Activated effector memory CD4-positive, alpha-beta T cell treated with Interleukin-2 at 50 U/mL for 16 hours (primary cell): ENCODE measurements at regions not wholly inside any gene's neighbourhood (a gene's known extent, or its start where the extent isn't known, plus 50 kb on each side); places are given as distances from the start of the nearest gene placed in this dataset.

Source experiments
- DNase-seq: peaks from one replicate; pipeline ENCODE4 v3.0.0-alpha.2; 2020

DNA sequence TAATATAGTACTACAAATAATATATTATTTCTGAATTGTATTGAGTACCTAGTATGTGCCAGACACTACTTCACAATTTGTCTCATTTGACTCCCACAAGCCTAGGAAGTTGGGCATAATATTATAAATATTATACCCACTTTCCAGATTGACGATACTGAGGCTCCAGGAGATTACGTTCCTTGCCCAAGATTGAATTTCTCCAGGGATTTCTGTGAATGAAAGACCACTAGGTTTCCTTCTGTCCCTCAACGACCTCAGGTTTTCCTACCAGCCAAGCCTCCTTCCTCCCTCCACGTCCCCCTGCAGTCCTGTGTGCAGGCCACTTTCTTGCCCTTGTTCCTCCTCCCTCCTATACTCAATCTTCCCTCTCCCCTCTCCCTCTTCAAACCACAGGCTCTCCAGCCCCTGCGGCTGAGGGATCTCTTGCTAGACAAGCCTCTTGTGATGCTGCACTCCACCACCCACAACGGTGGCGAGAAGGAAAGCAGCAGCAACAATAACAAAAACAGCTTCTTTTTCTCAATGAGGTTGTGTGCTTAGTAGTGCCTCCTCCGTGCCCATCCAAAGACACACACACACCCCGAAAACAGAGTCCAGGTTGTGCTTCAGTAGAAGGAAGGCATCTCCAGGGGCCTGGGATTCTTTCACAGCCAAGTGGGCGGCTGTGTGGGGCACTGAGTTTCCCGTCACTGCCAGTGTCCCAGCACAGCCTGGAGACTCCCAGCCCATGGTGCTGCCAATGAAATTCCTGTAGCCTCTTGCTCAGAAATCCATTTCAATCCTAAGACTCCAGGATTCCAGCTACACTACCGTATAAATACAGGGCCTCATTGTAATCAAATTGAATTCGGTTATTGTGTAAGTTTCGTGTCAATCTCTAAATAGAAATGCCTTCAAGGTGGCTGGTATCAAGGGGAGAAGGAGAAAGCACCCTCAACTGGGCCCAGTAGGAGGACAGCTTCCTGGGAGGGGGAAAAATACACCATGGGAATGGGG, 94.4 kb downstream of the NCR2 start:
- DNase-seq = no peak

DNA sequence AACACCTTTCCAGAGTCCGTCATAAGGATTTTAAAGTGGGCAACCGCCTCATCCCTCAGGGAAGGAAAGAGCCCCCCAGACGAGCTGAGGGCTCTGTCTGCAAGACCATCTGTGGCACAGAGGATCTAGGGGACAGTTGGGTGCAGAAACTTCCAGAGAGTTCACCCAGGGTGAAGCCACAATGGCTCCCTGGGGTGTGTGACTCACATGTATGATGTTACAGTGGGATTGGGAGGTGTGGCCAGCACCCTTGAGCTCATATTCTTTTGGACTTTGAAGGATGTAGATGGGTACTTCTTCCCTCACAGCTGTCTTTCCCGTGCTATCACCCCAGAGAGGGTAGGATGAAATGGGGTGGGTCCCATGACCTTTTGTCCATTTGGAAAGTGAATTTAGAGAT, 95.5 kb downstream of the NCR2 start:
- no peak for DNase-seq

- DNase-seq = no peak
These were observed 96.9 kb downstream of the NCR2 start for GRCh38 chr6:41432280-41432679.

- DNase-seq = no peak
These were observed 99.5 kb downstream of the NCR2 start for GRCh38 chr6:41434803-41435481.

- DNase-seq = no peak
These were observed 102.2 kb downstream of the NCR2 start for GRCh38 chr6:41437604-41438003.

DNA sequence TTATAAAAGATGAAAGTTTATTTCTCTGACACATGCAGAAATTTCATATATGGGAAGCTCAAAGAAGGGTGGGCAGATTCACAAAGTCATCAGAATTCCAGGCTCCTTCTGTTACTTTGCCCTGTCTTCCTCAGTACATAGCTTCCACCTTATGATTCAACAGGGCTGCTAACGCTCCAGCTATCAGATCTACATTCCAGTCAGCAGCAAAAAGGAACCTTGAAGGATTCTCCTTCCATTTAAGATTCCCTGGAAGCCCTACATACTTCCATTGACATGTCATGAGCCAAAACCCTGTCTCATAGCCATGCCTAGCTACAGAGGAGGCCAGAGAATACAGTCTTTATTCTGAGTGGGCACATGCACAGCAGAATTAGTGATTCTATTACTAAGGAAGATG, 103.3 kb downstream of the NCR2 start:
- DNase-seq = no peak

GRCh38 chr6:41439524-41440418, 104.4 kb downstream of the NCR2 start:
- DNase-seq = no peak

DNA sequence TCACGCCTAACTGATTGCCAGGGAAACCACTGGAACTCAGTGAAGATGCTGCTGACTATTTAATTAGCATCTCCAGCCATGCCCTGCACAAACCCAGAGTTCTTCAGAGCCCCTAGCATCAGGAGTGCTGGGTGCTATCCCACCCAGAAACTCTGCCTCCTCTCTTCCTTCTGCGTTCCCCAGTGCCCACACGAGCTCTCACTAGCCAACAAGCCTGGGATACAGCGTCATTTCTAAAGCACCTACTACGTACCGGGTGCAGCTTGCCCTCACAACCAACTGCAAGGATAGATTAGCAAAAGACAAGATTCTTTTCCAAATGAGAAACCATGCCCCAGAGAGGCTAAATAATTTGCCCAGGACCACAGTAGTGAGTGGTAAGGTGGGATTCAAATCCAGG, 105.2 kb upstream of the FOXP4 start:
- no peak for DNase-seq

DNA sequence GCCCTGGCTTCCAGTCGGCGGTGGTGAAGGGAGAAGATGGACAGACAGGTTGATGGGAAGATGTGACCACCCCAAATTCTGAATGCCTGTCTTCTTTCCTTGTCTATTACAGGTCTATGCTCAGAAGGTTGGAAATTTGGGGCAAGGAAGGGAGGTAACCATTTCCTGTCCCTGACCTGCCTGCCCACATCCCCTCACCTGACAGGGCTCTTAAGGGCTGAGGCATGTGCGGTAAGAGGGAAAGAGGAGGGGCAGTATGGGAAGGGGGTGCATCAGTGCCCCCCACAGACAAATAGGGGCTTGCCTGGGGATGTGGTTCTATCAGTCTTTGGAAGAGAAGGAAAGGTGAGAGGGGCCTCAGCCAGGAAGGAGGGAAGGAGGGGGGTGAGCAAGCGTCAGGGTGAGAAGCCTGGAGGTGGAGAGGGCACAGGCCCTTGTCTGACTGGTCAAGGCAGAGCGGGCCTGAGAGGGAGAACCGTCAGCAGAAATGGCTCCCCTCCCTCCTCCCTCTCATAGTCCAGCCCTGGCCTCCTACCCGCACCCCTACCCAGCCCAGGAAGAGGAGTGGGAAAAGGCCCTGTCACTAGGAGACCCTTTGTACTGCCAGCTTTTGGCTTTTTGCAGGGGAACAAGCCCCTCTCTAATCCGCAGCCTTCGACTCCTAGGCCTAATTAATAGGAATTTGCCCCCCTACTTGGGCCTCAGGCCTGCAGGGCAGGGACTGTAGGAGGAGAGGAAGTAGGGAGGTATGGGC, 104.4 kb upstream of the FOXP4 start:
- DNase-seq = no peak

GRCh38 chr6:41442352-41442672, 103.9 kb upstream of the FOXP4 start:
- DNase-seq = no peak

- no peak for DNase-seq
These were observed 103.2 kb upstream of the FOXP4 start for GRCh38 chr6:41442800-41443501.

GRCh38 chr6:41443616-41444525, 102.3 kb upstream of the FOXP4 start:
- no peak for DNase-seq

DNA sequence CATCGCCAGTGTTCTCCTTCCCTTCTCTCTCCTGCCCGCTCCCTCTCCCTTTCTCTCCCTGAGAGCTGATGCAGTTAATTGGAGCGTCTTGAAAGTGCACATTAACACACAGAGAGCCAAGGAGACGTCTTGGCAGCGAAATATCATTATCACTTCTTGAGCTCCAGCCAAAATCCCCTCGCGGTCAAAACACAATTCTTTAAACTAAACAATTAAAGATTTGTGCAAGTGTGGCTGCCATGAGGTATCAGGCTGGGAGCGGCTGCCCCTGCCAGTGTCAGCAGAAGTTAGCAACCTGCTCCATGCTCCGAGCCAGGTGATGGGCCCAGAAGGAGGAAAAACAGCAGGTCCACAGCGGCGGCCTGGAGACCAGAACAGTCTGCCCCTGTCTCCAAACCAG, 100.9 kb upstream of the FOXP4 start:
- DNase-seq = no peak

- no peak for DNase-seq
These were observed 100.0 kb upstream of the FOXP4 start for GRCh38 chr6:41446132-41446531.

DNA sequence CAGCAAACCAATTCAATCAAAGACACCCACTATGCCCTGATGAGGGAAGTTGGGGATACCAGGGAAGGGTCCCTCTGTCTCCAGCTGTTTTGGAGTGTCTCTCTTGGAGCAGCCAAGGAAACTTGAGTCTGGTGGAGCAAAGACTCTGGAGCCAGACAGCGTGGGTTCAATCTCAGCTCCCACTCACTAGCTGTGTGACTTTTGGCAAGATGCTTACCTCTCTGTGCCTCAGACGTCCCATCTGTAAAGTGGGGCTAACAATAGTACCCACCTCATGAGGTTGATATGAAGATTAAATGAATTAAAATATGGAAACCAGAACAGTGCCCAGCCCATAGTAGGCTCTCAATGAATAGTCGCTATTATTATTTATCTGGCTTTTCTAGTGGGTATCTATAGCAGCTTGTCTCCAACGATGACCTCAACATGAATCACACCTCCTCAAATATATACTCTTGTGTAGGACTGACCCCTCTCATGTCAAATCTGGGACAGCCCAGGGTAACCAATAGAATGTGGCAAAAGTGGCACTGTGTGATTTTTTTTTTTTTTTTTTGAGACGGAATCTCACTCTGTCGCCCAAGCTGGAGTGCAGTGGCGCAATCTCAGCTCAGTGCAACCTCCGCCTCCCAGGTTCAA, 99.2 kb upstream of the FOXP4 start:
- DNase-seq = no peak

GRCh38 chr6:41448256-41448655, 97.9 kb upstream of the FOXP4 start:
- no peak for DNase-seq

DNA sequence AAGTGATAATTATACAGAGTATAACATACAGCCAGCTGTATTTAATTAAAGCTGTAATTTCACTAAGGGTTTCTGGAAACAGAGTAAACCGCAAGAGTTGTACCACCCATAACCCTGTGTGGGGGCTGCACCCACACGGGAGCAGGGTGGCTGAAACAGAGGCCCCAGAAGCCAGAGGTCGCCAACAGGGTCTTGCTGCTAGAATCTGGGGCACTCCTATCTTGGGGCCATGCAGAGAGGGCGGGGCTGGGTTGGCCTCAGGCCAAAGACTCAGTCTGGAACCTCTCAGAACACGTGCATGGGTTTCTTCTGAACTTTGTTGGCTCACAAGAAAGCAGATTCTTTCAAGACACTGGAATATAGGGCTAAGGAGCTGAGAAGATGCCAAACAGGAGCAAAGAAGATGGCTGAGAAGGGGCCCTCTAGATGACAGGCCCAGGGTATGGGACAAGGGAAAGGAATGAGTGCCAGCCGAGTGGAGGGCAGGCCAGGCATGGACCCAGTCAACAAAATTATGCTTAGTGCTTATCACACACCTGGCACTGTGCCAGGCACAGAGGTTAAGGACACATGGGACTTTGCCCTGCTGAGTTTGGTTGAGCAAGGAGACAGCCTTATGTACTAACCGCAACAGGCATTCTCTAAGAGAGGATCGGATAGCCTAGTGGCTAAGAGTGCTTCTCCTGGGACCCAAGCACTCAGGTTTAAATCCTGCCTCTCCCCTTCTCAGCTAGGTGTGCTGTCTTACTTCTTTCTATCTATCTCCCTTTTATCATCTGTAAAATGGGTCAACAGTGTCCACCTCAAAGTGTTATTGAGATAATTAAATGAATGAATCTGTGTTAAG, 96.6 kb upstream of the FOXP4 start:
- DNase-seq = no peak

DNA sequence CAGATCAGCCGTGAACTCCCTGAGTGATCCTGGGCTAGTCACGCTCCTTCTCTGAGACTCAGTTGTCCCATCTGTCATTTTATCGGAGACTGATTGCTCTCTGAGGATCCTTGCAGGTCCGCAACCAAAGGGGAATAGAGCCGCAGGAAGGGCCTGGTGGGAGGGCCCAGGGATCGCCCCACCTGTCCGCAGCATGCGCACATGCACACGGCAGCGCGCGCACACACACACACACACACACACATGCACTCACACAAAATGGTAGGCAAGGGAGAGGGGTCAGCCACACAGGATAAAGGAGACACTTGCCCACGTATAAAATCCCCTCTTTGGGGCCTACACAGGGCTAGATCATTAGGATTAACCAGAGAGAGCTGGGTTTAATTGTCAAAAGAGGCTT, 95.6 kb upstream of the FOXP4 start:
- no peak for DNase-seq

DNA sequence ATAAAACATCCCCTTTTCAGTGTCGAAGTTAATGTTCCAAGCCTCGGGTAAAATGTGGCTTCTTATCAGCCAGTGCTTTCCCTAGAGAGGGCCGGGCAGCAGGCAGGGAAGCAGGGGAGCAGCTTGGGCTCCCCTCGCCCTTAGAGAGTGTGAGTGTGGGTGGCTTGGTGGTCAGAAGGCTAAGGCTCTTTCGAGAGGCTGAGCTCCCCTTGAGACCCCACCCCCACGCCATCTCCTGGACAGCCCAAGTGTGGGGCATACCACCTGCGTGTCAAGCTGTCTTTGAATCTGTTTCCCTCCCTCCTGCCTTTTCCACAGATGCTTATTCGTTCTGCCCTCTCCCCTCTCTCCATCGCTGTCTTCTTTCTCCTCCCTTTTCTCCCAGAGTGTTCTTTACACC, 95.1 kb upstream of the FOXP4 start:
- DNase-seq = no peak
